H9 (cell line): ENCODE measurements at regions not wholly inside any gene's neighbourhood (a gene's known extent, or its start where the extent isn't known, plus 50 kb on each side); places are given as distances from the start of the nearest gene placed in this dataset.

ENCODE experiments used
- DNase-seq: peaks from one replicate; pipeline ENCODE4 v3.0.0-alpha.2; 2017
- H2AFZ ChIP-seq: one replicate; pipeline ENCODE4 v1.6.1; 2013; ENCODE audit warnings: mild to moderate bottlenecking, low read length, control low read depth, moderate library complexity
- H2AK5ac ChIP-seq: 2 replicates; pipeline ENCODE4 v1.6.1; 2013; ENCODE audit warnings: low read length, control low read depth, mixed read lengths; ENCODE audit not compliant: insufficient read length
- H2BK120ac ChIP-seq: one replicate; pipeline ENCODE4 v1.6.1; 2013; ENCODE audit warnings: low read depth, mild to moderate bottlenecking, low read length, control low read depth, inconsistent platforms; ENCODE audit not compliant: poor library complexity, severe bottlenecking
- H2BK12ac ChIP-seq: 2 replicates; pipeline ENCODE4 v1.6.1; 2013; ENCODE audit warnings: low read length, control low read depth, mixed read lengths, low read depth; ENCODE audit not compliant: insufficient read length
- H2BK15ac ChIP-seq: 2 replicates; pipeline ENCODE4 v1.6.1; 2013; ENCODE audit warnings: low read depth, low read length, control low read depth
- H2BK20ac ChIP-seq: one replicate; pipeline ENCODE4 v1.6.1; 2013; ENCODE audit warnings: low read depth, mild to moderate bottlenecking, low read length, control low read depth, inconsistent platforms; ENCODE audit not compliant: poor library complexity, severe bottlenecking
- H2BK5ac ChIP-seq: 2 replicates; pipeline ENCODE4 v1.6.1; 2013; ENCODE audit warnings: low read length, control low read depth, mixed read lengths; ENCODE audit not compliant: insufficient read length
- H3K14ac ChIP-seq: 2 replicates; pipeline ENCODE4 v1.6.1; 2013; ENCODE audit warnings: low read length, control low read depth; ENCODE audit not compliant: insufficient read depth
- H3K18ac ChIP-seq: 2 replicates; pipeline ENCODE4 v1.6.1; 2013; ENCODE audit warnings: low read depth, mild to moderate bottlenecking, mixed read lengths, low read length, control low read depth; ENCODE audit not compliant: insufficient read length
- H3K23ac ChIP-seq: 2 replicates; pipeline ENCODE4 v1.6.1; 2013; ENCODE audit warnings: low read length, control low read depth, mixed read lengths, low read depth; ENCODE audit not compliant: insufficient read length
- H3K23me2 ChIP-seq: 2 replicates; pipeline ENCODE4 v1.6.1; 2013; ENCODE audit warnings: low read depth, mild to moderate bottlenecking, mixed read lengths, low read length, control low read depth; ENCODE audit not compliant: insufficient read length, poor library complexity, severe bottlenecking
- H3K27ac ChIP-seq: 2 replicates; pipeline ENCODE4 v1.5.1; 2013; ENCODE audit warnings: low read length, control low read depth, mixed read lengths, low read depth; ENCODE audit not compliant: insufficient read length
- H3K27me3 ChIP-seq: 2 replicates; pipeline ENCODE4 v1.6.1; 2013; ENCODE audit warnings: low read length, control low read depth, inconsistent platforms; ENCODE audit not compliant: insufficient read depth
- H3K4ac ChIP-seq: 2 replicates; pipeline ENCODE4 v1.6.1; 2013; ENCODE audit warnings: low read depth, mild to moderate bottlenecking, control low read depth, inconsistent platforms, low read length, moderate library complexity
- H3K4me1 ChIP-seq: 2 replicates; pipeline ENCODE4 v1.6.1; 2013; ENCODE audit warnings: low read length, control low read depth, inconsistent platforms; ENCODE audit not compliant: insufficient read depth
- H3K4me2 ChIP-seq: 2 replicates; pipeline ENCODE4 v1.6.1; 2013; ENCODE audit warnings: low read length, control low read depth, mixed read lengths; ENCODE audit not compliant: insufficient read length, insufficient read depth
- H3K56ac ChIP-seq: 2 replicates; pipeline ENCODE4 v1.6.1; 2013; ENCODE audit warnings: low read depth, mild to moderate bottlenecking, mixed read lengths, low read length, control low read depth; ENCODE audit not compliant: insufficient read length
- H3K79me1 ChIP-seq: 2 replicates; pipeline ENCODE4 v1.6.1; 2013; ENCODE audit warnings: low read depth, mild to moderate bottlenecking, moderate library complexity, low read length, control low read depth, inconsistent platforms; ENCODE audit not compliant: insufficient read depth, poor library complexity, severe bottlenecking
- H3K79me2 ChIP-seq: 2 replicates; pipeline ENCODE4 v1.6.1; 2013; ENCODE audit warnings: low read length, control low read depth, inconsistent platforms; ENCODE audit not compliant: insufficient read depth
- H3K9ac ChIP-seq: 2 replicates; pipeline ENCODE4 v1.6.1; 2013; ENCODE audit warnings: low read length, control low read depth, mixed read lengths; ENCODE audit not compliant: insufficient read length; ENCODE audit errors: extremely low read depth
- H3K9me3 ChIP-seq: one replicate; pipeline ENCODE4 v1.6.1; 2013; ENCODE audit warnings: low read depth, low read length, inconsistent platforms; ENCODE audit not compliant: control insufficient read depth
- H3T11ph ChIP-seq: one replicate; pipeline ENCODE4 v1.6.1; 2013; ENCODE audit warnings: mild to moderate bottlenecking, low read length, control low read depth, inconsistent platforms
- H4K20me1 ChIP-seq: one replicate; pipeline ENCODE4 v1.6.1; 2013; ENCODE audit not compliant: control insufficient read depth, insufficient read length, insufficient read depth
- H4K5ac ChIP-seq: 2 replicates; pipeline ENCODE4 v1.6.1; 2013; ENCODE audit warnings: low read depth, mild to moderate bottlenecking, mixed read lengths, low read length, control low read depth; ENCODE audit not compliant: insufficient read length
- H4K8ac ChIP-seq: replicated peaks from 2 replicates; pipeline ENCODE4 v1.6.1; 2013; ENCODE audit warnings: low read length, control low read depth, mixed read lengths, low read depth; ENCODE audit not compliant: insufficient read length
- H4K91ac ChIP-seq: 2 replicates; pipeline ENCODE4 v1.6.1; 2013; ENCODE audit warnings: low read depth, mild to moderate bottlenecking, moderate library complexity, mixed read lengths, low read length, control low read depth; ENCODE audit not compliant: insufficient read length
- H3K27ac Mint-ChIP-seq, 3 experiments: 2 replicates in 2 of 3; 3 replicates in 1 of 3; pipeline ENCODE4 v1.8.0; 2020 to 2021; ENCODE audit warnings: mixed read lengths in 3 of 3, mild to moderate bottlenecking in 1 of 3, moderate library complexity in 1 of 3
- H3K27me3 Mint-ChIP-seq: 2 replicates; pipeline ENCODE4 v1.8.0; 2021; ENCODE audit warnings: low read depth, mild to moderate bottlenecking, moderate library complexity, mixed read lengths
- H3K36me3 Mint-ChIP-seq, 3 experiments: 2 replicates in 2 of 3; 3 replicates in 1 of 3; pipeline ENCODE4 v1.8.0; 2020 to 2021; ENCODE audit warnings: low read depth in 3 of 3, mixed read lengths in 3 of 3; ENCODE audit not compliant: insufficient read depth in 1 of 3
- H3K4me1 Mint-ChIP-seq, 2 experiments: 2 replicates each; pipeline ENCODE4 v1.8.0; 2020; ENCODE audit warnings: mixed read lengths in 2 of 2
- H3K4me3 Mint-ChIP-seq, 2 experiments: 2 replicates in 1 of 2; 3 replicates in 1 of 2; pipeline ENCODE4 v1.8.0; 2020 to 2021; ENCODE audit warnings: mild to moderate bottlenecking in 2 of 2, mixed read lengths in 2 of 2, moderate library complexity in 1 of 2
- H3K9me3 Mint-ChIP-seq, 2 experiments: 2 replicates in 1 of 2; 3 replicates in 1 of 2; pipeline ENCODE4 v1.8.0; 2020; ENCODE audit warnings: mild to moderate bottlenecking in 2 of 2, mixed read lengths in 2 of 2, moderate library complexity in 1 of 2
- WGBS: extraction: QIAGEN DNeasy Blood & Tissue Kit; methylation state at CpG from one replicate; pipeline ENCODE4 v1.1.7; 2013; ENCODE audit warnings: missing lambda C conversion rate, low lambda C conversion rate, mixed read lengths; ENCODE audit not compliant: insufficient read length; ENCODE audit errors: extremely low coverage; 5-methylcytosine and 5-hydroxymethylcytosine counted together
- TF ChIP-seq, protein P1 (sequence below): fragments of 200-600 bp; sonication (generic); conservative IDR thresholded peaks from 3 replicates; pipeline ENCODE4 v1.8.0; 2021; ENCODE audit warnings: antibody characterized with exemption, mild to moderate bottlenecking

GRCh38 chr5:166724284-166724683, 1567.2 kb upstream of the WWC1 start:
- Histone ChIP-seq H3K27me3 (no peaks in the 10 kb centered on the region), H3K4me2 (no peak overlapping the region), H2AK5ac (no peak overlapping the region), H3K27ac (no peak overlapping the region), H3T11ph (no peak overlapping the region), H2BK12ac (no peak overlapping the region), H3K9me3 (no peaks in the 10 kb centered on the region), H3K4ac (no peak overlapping the region), H3K18ac (no peak overlapping the region), H3K9ac (no peak overlapping the region), H3K23ac (no peak overlapping the region), H4K8ac (no peak overlapping the region), H4K20me1 (no peaks in the 10 kb centered on the region), H3K4me1 (no peaks in the 10 kb centered on the region; the same call in 1 of the 2 replicates), H3K79me1 (no peaks in the 10 kb centered on the region), H2BK15ac (no peak overlapping the region), H4K91ac (no peak overlapping the region), H3K79me2 (no peaks in the 10 kb centered on the region), H2BK5ac (no peak overlapping the region), H2AFZ (no peak overlapping the region), H3K56ac (no peak overlapping the region), H4K5ac (no peak overlapping the region), H2BK120ac (no peak overlapping the region), H3K14ac (no peak overlapping the region), H2BK20ac (no peak overlapping the region), H3K23me2 (no peaks in the 10 kb centered on the region)
- H3K27me3 Mint-ChIP-seq = no peaks in the 10 kb centered on the region
- H3K9me3 Mint-ChIP-seq = no peaks in the 10 kb centered on the region
- H3K27ac Mint-ChIP-seq = no peak overlapping the region
- DNase-seq = no peak
- H3K4me3 Mint-ChIP-seq = no peak overlapping the region
- TF ChIP-seq, protein P1, sequence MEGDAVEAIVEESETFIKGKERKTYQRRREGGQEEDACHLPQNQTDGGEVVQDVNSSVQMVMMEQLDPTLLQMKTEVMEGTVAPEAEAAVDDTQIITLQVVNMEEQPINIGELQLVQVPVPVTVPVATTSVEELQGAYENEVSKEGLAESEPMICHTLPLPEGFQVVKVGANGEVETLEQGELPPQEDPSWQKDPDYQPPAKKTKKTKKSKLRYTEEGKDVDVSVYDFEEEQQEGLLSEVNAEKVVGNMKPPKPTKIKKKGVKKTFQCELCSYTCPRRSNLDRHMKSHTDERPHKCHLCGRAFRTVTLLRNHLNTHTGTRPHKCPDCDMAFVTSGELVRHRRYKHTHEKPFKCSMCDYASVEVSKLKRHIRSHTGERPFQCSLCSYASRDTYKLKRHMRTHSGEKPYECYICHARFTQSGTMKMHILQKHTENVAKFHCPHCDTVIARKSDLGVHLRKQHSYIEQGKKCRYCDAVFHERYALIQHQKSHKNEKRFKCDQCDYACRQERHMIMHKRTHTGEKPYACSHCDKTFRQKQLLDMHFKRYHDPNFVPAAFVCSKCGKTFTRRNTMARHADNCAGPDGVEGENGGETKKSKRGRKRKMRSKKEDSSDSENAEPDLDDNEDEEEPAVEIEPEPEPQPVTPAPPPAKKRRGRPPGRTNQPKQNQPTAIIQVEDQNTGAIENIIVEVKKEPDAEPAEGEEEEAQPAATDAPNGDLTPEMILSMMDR = no peak
- WGBS = no CpG with 5 or more reads among the region's 5 CpGs
- H3K36me3 Mint-ChIP-seq = no peaks in the 10 kb centered on the region
- H3K4me1 Mint-ChIP-seq = peaks cover 4 to 10% of the 10 kb centered on the region in 2 experiments; a peak in 2 of 4 replicates
